ENCODE measurements at regions not wholly inside any gene's neighbourhood (a gene's known extent, or its start where the extent isn't known, plus 50 kb on each side); places are given as distances from the start of the nearest gene placed in this dataset.
"Not testable (repeated sequence)": the region's sequence is repeated elsewhere in the genome, so short reads cannot be mapped to it uniquely, and the experiment has no call there.

DNA sequence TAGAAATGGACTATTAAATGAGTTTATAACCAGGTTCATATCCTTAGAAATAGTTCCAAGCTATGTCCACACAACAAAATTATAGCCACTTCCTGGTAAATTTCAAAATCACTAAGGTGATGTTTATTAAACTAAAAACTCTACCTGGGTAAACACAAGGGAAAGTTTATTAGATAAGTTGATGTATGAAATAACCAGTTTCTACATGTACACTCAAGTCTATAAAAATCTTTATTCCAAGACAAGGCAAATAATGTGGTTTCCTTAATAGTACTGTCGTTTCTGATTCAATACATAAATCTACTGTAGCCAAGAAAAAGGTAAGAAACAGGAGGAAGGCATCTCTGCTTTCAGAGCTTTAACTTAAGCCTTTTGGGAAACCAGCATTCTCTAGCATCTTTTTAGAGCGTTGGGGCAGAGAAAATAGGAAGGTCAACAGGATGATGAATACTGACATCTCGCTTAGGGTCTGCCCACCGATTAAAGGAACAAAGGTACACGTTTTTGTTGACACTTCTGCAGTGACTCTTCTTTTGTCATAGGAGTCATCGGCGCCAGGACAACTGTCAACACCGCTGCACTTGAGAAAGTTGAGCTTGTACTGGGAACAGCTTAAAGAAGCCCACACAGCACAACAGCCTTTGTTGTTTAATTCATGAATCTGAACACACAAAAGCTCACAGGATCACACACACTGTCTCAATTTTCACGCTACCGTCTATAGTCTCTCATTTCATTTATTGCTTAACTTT is 513.6 kb downstream of the SLCO4C1 start:
- no peak for DNase-seq (ENCODE audit: low read depth, low spot score)

DNA sequence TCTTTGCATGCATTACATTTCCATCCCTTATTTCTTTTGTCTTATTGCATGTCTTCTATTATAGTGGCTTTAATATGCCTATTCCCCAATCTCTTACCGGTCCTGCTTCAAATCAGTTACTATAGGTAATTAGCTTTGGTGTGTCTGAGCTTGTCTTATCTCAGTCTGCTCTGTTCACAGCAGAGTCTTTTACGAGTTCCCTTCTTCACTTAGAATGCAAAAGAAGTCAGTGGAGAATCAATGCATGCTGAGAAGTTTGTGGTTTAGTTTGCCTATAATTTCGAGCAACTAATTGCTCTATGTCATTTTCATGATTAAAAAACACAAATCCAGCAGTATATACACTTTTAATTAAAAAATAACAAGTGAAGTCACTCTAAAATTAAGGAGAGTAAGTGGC is 545.0 kb downstream of the SLCO4C1 start:
- no peak for DNase-seq (ENCODE audit: low read depth, low spot score)

DNA sequence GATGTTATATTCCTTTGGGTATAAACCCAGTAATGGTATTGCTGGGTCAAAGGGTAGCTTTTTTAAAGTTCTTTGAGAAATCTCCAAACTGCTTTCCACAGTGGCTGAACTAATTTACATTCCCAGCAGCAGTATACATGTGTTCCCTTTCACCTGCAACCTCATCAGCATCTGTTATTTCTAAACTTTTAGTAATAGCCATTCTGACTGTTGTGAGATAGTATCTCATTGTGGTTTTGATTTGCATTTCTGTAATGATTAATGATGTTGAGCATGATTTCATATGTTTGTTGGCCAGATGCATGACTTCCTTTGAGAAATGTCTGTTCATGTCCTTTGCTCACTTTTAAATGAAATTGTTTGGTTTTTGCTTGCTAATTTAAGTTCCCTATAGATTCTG is 553.1 kb downstream of the SLCO4C1 start:
- not testable (repeated sequence) for DNase-seq (ENCODE audit: low read depth, low spot score)

GRCh38 chr5:101728933-101729332 is 567.2 kb downstream of the SLCO4C1 start:
- DNase-seq (ENCODE audit: low read depth, low spot score): no peak

DNA sequence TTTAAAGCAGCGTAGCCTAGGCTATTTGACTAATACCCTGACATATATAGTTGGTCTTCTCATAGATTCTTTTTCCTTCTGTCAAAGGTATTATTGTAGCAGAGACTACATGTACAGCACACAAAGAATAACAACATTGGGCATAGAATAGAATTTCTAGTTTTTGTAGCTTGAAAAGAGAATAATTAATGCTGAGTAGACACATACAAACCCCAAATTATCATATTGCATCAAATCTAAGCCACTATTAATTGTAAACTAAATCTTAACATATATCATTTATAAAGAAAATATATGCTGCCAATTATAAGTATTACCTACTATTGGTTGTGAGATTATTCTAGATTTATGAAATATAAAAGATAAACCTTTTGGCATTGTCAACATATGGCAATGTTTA is 574.5 kb downstream of the SLCO4C1 start:
- no peak for DNase-seq (ENCODE audit: low read depth, low spot score)

- DNase-seq (ENCODE audit: low read depth, low spot score): no peak
Observed at GRCh38 chr5:101720033-101720432, 576.1 kb downstream of the SLCO4C1 start.

GRCh38 chr5:101717721-101718120 is 578.4 kb downstream of the SLCO4C1 start:
- DNase-seq (ENCODE audit: low read depth, low spot score): no peak

DNA sequence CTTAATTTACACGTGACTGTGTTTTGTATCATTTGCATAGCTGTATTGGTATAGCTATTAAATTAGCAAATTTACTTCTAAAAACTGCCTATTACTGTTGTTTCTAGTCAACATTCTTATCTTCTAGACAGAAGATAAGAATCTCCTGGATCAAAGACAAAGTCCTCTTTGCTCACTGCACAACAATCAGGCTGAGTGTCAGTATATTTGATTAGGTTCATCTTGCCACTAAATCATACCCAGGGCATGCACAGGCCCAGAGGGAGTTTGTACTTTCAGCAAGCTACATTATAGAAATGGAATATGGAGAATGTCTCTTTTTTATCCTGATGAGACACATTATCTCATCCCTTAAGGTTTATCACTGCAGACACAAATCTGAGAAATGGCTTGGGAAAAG is 579.1 kb downstream of the SLCO4C1 start:
- DNase-seq (ENCODE audit: low read depth, low spot score): no peak

GRCh38 chr5:101715790-101716189 is 580.3 kb downstream of the SLCO4C1 start:
- DNase-seq (ENCODE audit: low read depth, low spot score): not testable (repeated sequence)

GRCh38 chr5:101689306-101689705 is 606.8 kb downstream of the SLCO4C1 start:
- DNase-seq (ENCODE audit: low read depth, low spot score): no peak

GRCh38 chr5:101688156-101688555 is 607.9 kb downstream of the SLCO4C1 start:
- no peak for DNase-seq (ENCODE audit: low read depth, low spot score)

DNA sequence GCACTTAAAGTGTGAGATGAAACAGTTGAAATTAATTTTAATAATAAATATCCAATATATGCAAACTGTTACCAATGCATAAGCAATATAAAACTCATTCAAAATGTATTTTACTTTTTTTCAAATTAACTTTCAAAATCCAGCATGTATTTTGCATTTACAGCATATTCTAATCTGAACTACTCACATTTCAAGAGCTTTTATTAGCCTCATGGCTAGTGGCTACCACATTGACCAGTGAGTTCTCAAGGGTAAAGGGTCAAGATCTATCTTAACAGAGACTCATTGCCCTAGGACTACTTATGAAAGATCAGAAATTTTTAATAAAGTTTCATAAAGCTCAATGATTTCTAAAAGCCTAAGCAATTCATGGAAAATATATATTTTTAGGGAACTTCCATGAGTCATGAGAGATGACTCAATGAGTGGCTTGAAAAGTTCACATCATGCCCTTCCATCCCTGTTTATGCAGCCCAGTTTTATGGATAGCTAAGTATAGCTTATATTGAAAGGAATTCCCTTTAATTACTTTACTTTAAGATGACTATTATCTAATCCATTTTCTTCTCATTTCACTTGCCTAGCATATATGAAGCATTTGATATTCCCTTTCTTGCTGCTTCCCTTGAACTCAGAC is 608.6 kb downstream of the SLCO4C1 start:
- no peak for DNase-seq (ENCODE audit: low read depth, low spot score)

- DNase-seq (ENCODE audit: low read depth, low spot score): no peak
Observed at GRCh38 chr5:101686536-101687157, 609.4 kb downstream of the SLCO4C1 start.

DNA sequence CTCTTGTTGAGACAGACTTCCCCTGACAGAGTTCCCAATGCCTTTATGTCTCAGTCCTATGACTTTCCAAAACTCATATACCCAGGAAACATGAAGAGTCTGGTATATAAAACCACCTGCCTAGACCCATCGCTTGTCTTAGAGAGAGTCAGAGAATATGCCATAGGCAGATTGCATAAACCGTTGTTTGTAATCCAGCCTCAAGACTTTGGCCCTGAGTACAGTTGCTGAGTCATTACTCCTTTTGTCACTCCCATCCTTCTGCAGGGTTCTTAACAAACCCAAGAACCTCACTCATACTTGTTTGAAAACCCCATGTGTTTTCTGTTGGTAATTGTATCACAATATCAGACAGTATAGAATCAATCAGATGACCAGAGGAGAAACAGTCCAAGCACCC is 616.3 kb downstream of the SLCO4C1 start:
- DNase-seq (ENCODE audit: low read depth, low spot score): no peak

DNA sequence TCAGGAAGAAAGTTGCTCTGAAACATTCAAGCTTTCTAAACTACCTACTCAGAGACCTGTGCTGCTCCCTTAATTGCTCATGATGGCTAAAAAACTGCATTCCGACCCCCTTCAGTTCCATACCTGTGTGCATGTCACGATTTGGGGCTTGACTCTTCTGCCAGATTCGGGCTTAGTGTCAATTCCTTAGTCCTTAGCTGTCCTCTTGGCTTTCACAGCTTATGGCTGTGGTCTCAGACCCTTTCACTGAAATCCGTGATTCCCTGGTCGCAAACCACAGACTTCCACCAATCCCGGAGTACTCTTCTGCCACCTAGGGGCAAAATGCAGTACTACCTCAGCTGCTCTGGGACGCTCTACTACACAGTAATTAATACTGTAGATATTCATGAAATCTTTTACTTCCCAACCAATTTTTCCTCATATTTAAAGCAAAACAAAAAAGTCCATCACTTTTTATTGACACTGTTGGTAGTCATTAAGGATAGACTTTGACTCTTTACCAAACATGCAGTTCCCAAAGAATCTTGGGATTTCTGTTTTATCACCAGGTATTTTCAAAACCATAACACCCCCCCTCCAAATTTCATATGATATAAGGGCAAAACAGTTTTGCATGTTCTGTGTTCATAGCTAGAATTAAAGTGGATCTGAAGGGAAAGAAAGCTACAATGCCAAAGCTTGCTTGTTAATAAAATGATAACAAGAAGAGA is 617.4 kb downstream of the SLCO4C1 start:
- DNase-seq (ENCODE audit: low read depth, low spot score): peak; percentile 37

DNA sequence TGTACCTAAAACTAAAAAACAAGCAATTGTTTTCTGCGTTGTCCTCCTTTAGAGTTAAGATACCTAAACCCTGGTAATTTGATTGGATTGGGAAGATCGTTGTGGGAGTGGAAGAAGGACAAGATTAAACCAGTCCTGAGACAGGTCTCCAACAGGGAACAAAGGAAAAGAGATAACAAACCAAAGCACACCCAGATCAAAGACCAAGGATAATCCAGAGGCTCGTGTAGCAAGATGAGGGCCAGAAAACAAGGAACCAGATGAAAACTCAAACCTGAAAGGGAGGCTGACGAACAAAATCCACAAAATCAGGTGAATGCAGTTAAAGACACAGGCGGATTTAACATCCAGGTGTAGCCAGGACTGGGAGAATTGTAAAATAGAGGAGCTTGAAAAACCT is 618.1 kb downstream of the SLCO4C1 start:
- no peak for DNase-seq (ENCODE audit: low read depth, low spot score)

GRCh38 chr5:101676646-101677045 is 619.4 kb downstream of the SLCO4C1 start:
- no peak for DNase-seq (ENCODE audit: low read depth, low spot score)

- DNase-seq (ENCODE audit: low read depth, low spot score): no peak
Observed at GRCh38 chr5:101675510-101676219, 620.4 kb downstream of the SLCO4C1 start.

DNA sequence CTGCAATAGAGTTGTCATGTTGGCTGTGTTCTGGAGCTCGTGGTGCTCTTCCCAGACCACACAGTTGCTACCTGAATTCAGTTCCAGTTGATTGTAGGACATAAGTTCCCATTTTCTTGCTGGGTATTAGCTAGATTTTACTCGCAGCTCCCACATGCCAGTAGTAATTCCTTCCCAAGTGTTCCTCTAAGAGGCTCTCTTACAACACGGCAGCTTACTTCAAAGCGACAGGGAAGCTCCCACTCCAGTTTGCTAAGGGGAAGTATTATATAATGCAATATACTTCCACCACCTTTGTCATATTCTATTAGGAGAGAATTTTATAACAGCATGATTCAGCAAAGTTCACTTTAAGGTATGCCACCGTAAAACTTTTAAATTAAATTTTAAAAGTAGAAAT is 623.0 kb downstream of the SLCO4C1 start:
- DNase-seq (ENCODE audit: low read depth, low spot score): no peak

DNA sequence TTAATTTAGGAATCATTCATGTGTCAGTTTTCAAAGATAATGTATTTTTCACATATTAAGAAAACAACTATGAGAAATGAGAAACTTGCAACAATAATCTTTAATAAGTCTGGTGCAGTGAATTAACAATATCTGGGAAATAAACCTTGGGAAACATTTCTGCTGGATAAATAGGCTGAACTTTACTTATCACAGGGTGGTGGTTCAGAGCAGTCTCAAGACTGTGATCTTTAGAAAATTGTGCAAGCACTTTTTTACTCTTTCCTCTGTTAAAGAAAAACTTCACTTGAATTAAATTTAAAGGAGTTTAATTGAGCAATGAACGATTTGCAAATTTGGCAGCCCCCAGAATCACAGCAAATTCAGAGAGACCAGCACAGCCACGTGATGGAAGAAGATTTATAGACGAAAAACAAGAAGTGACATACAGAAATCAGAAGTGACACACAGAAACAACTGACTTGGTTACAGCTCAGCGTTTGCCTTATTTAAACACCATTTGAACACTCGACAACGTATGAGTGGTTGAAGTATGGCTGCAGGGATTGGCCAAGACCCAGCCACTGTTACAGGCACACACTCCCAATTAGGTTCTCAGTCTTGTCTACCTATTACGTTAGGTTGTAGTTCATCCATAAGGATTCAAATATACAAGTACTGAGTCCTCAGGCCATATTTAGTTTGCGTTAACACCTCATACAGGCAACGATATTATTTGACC is 631.9 kb downstream of the SLCO4C1 start:
- DNase-seq (ENCODE audit: low read depth, low spot score): no peak

- DNase-seq (ENCODE audit: low read depth, low spot score): no peak
Observed at GRCh38 chr5:101663543-101663942, 632.5 kb downstream of the SLCO4C1 start.

Data from brain pericyte (primary cell).